A673 (cell line): ENCODE measurements at regions not wholly inside any gene's neighbourhood (a gene's known extent, or its start where the extent isn't known, plus 50 kb on each side); places are given as distances from the start of the nearest gene placed in this dataset.
"Not testable (repeated sequence)": the region's sequence is repeated elsewhere in the genome, so short reads cannot be mapped to it uniquely, and the experiment has no call there.

Source experiments
- EZH2 ChIP-seq: fragments of 200-600 bp; sonication (generic); IDR thresholded peaks from 2 replicates; pipeline ENCODE4 v1.6.1; 2017; ENCODE audit warnings: borderline replicate concordance, low read depth, mild to moderate bottlenecking, mixed read lengths, antibody characterized with exemption, low read length; ENCODE audit not compliant: poor library complexity, severe bottlenecking
- TF ChIP-seq, protein P1 (sequence below): fragments of 300-800, 200-600 bp; sonication (generic); conservative IDR thresholded peaks from 2 replicates; pipeline ENCODE4 v1.5.1; 2017; ENCODE audit warnings: low read depth, mild to moderate bottlenecking, antibody characterized with exemption, low read length, moderate library complexity, mixed read lengths

DNA sequence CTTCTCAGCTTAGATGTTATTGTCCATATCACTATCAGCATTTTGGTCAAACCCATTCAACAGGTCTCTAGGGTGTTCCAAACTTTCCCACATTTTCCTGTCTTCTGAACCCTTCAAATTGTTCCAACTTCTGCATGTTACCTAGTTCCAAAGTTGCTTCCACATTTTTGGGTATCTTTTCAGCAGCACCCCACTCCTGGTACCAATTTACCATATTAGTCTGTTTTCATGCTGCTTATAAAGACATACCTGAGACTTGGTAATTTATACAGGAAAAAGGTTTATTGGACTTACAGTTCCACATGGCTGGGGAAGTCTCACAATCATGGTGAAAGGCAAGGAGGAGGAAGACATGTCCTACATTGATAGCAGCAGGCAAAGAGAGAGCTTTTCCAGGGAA, 1187.6 kb downstream of the MRPL39 start:
- TF ChIP-seq, protein P1, sequence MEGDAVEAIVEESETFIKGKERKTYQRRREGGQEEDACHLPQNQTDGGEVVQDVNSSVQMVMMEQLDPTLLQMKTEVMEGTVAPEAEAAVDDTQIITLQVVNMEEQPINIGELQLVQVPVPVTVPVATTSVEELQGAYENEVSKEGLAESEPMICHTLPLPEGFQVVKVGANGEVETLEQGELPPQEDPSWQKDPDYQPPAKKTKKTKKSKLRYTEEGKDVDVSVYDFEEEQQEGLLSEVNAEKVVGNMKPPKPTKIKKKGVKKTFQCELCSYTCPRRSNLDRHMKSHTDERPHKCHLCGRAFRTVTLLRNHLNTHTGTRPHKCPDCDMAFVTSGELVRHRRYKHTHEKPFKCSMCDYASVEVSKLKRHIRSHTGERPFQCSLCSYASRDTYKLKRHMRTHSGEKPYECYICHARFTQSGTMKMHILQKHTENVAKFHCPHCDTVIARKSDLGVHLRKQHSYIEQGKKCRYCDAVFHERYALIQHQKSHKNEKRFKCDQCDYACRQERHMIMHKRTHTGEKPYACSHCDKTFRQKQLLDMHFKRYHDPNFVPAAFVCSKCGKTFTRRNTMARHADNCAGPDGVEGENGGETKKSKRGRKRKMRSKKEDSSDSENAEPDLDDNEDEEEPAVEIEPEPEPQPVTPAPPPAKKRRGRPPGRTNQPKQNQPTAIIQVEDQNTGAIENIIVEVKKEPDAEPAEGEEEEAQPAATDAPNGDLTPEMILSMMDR, result not testable (repeated sequence)
- not testable (repeated sequence) for TF ChIP-seq EZH2
